Subcutaneous abdominal adipose tissue (tissue), 5 donors: ENCODE measurements at regions not wholly inside any gene's neighbourhood (a gene's known extent, or its start where the extent isn't known, plus 50 kb on each side); places are given as distances from the start of the nearest gene placed in this dataset.

Experiments used
- H3K27ac ChIP-seq: one replicate; pipeline ENCODE4 v1.7.0; 2013; ENCODE audit warnings: low read depth, mild to moderate bottlenecking, inconsistent platforms, low read length, moderate library complexity
- H3K27me3 ChIP-seq, 5 donors: one replicate each; pipeline ENCODE4 v1.7.0; 2013; ENCODE audit warnings: low read length in 5 of 5, inconsistent platforms in 1 of 5; ENCODE audit not compliant: control insufficient read depth in 5 of 5, insufficient read depth in 4 of 5
- H3K36me3 ChIP-seq, 5 donors: one replicate each; pipeline ENCODE4 v1.7.0; 2013; ENCODE audit warnings: low read length in 5 of 5; ENCODE audit not compliant: control insufficient read depth in 5 of 5, insufficient read depth in 5 of 5
- H3K4me1 ChIP-seq, 5 donors: one replicate each; pipeline ENCODE4 v1.7.0; 2013; ENCODE audit warnings: low read length in 5 of 5, mild to moderate bottlenecking in 3 of 5, moderate library complexity in 1 of 5; ENCODE audit not compliant: control insufficient read depth in 5 of 5, insufficient read depth in 5 of 5
- H3K4me3 ChIP-seq, 5 donors: one replicate each; pipeline ENCODE4 v1.7.0; 2013; ENCODE audit warnings: low read length in 5 of 5, low read depth in 1 of 5
- H3K9ac ChIP-seq, 5 donors: one replicate each; pipeline ENCODE4 v1.7.0; 2013; ENCODE audit warnings: low read length in 5 of 5, mild to moderate bottlenecking in 4 of 5, moderate library complexity in 3 of 5
- H3K9me3 ChIP-seq, 5 donors: one replicate each; pipeline ENCODE4 v1.7.0; 2013; ENCODE audit warnings: low read length in 5 of 5; ENCODE audit not compliant: control insufficient read depth in 5 of 5
- donor health status: healthy.
- donor health status: healthy.
- donor health status: healthy.
- donor health status: healthy.
- donor health status: healthy.

DNA sequence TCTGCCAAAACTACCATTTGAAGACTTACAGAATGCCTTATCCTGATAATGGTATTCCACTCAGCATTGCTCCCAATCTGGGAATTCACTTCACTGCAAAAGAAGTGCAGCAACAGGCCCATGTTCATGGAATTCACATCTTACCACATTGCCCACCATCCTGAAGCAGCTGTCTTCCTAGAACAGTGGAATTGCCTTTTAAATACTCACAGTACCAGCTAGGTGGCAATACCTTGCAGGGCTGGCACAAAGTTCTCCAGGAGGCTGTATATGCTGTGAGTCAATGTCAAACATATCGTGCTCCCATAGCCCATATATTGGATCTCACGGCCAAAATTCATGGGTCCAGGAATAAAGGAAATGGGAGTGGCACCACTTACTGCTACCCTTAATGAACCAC is 83.8 kb upstream of the PLEKHG7 start:
- no peaks in the 10 kb centered on the region for H3K9me3 ChIP-seq
- H3K4me1 ChIP-seq, result peaks cover 0 to 30% (median 19%) of the 10 kb centered on the region in 5 donors
- no peak overlapping the region for H3K9ac ChIP-seq
- no peak overlapping the region for H3K27ac ChIP-seq
- no peak overlapping the region for H3K4me3 ChIP-seq
- no peaks in the 10 kb centered on the region for H3K36me3 ChIP-seq
- no peaks in the 10 kb centered on the region for H3K27me3 ChIP-seq

- H3K27ac ChIP-seq, result peak overlapping the region; percentile 31
- H3K9ac ChIP-seq, result no peak overlapping the region
- peaks cover 0 to 30% (median 18%) of the 10 kb centered on the region in 5 donors for H3K4me1 ChIP-seq
- no peak overlapping the region for H3K4me3 ChIP-seq
- no peaks in the 10 kb centered on the region for H3K36me3 ChIP-seq
- no peaks in the 10 kb centered on the region for H3K27me3 ChIP-seq
- H3K9me3 ChIP-seq, result no peaks in the 10 kb centered on the region
These were observed 87.1 kb upstream of the PLEKHG7 start for GRCh38 chr12:92615703-92616102.

DNA sequence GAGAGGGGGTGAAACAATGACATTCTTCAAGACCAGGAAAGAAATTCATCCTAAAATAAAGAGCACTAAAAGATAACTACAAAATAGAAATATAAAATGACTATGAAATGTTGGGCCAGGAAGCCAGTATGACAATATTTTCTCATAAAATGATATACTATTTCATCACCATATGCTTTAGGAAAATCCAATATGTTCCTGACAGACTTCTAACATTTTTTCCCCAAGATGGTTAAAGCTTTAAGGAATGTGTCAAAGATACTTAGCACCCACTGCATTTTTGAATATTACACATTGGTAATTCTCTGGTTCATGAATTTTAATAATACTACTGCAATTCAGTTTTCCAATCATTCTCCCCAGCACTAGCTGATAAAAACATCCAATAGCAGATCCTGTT is 87.7 kb upstream of the PLEKHG7 start:
- H3K4me3 ChIP-seq, result no peak overlapping the region
- H3K9ac ChIP-seq, result peak overlapping the region in 1 of 5 donors; percentile 64
- H3K27ac ChIP-seq, result peak overlapping the region; percentile 60
- H3K27me3 ChIP-seq, result no peaks in the 10 kb centered on the region
- H3K36me3 ChIP-seq, result no peaks in the 10 kb centered on the region
- peaks cover 0 to 27% (median 12%) of the 10 kb centered on the region in 5 donors for H3K4me1 ChIP-seq
- H3K9me3 ChIP-seq, result no peaks in the 10 kb centered on the region

GRCh38 chr12:92614502-92614901 is 88.3 kb upstream of the PLEKHG7 start:
- Histone ChIP-seq H3K4me3 (no peak overlapping the region), H3K9me3 (no peaks in the 10 kb centered on the region), H3K4me1 (peaks cover 0 to 22% (median 6%) of the 10 kb centered on the region in 5 donors), H3K27me3 (no peaks in the 10 kb centered on the region), H3K27ac (peak overlapping the region; percentile 60), H3K9ac (peak overlapping the region in 1 of 5 donors; percentile 64), H3K36me3 (no peaks in the 10 kb centered on the region)

DNA sequence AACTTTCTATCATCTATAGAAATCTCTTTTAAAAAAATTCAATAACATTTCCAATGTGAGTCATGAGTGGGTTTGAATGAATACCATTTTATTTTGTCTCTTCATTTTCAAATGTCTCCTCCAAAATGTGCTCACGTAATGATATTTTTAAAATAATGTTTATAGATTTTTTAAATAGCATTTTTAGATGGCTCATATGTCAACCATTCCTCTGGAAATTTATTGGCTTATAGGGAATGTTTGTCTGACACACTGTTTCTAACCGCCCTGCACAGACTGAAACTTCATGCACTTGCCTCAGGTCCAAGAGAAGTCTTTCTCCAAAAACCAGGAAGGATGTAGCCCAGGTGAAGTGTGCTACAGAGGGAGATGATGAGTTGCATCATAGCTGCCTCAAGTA is 88.8 kb upstream of the PLEKHG7 start:
- no peaks in the 10 kb centered on the region for H3K9me3 ChIP-seq
- no peak overlapping the region for H3K27ac ChIP-seq
- H3K9ac ChIP-seq, result no peak overlapping the region

DNA sequence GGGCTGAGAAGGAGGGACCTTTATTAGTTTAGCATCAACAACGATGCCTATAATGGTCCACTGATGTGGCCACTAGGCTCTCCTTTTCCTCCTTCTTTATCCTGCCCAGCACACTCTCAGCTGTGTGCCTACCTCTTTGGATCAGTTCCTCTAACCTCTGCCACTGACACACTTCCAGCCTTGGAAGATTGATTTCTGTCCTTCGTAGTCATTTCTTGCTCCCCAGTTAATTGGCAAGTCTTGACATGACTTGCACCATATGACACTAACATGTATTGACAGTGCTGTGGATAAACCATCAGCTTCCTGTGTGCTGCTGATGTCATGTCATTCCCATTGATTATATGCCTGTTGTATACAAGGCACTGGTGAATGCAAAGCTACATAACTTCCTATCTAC is 90.2 kb upstream of the PLEKHG7 start:
- no peak overlapping the region for H3K9ac ChIP-seq
- no peaks in the 10 kb centered on the region for H3K9me3 ChIP-seq
- H3K4me3 ChIP-seq, result no peak overlapping the region

More for the DNA sequence above, 88.8 kb upstream of the PLEKHG7 start:
- Histone ChIP-seq H3K4me1 (peaks cover 0 to 22% (median 2%) of the 10 kb centered on the region in 5 donors), H3K36me3 (no peaks in the 10 kb centered on the region), H3K4me3 (no peak overlapping the region), H3K27me3 (no peaks in the 10 kb centered on the region)

GRCh38 chr12:92608151-92609091 is 94.4 kb upstream of the PLEKHG7 start:
- Histone ChIP-seq H3K4me1 (peaks cover 0 to 32% (median 18%) of the 10 kb centered on the region in 5 donors), H3K9me3 (no peaks in the 10 kb centered on the region), H3K27me3 (no peaks in the 10 kb centered on the region), H3K9ac (peak overlapping the region in 2 of 5 donors; percentile 44 to 70), H3K36me3 (no peaks in the 10 kb centered on the region), H3K27ac (peak overlapping the region; percentile 89), H3K4me3 (peak overlapping the region in 1 of 5 donors; percentile 3)

More for the DNA sequence above, 90.2 kb upstream of the PLEKHG7 start:
- Histone ChIP-seq H3K4me1 (peaks cover 0 to 33% (median 9%) of the 10 kb centered on the region in 5 donors), H3K27me3 (no peaks in the 10 kb centered on the region), H3K36me3 (no peaks in the 10 kb centered on the region), H3K27ac (peak overlapping the region; percentile 2)

- Histone ChIP-seq H3K36me3 (no peaks in the 10 kb centered on the region), H3K4me3 (no peak overlapping the region), H3K27me3 (no peaks in the 10 kb centered on the region), H3K9me3 (no peaks in the 10 kb centered on the region), H3K9ac (peak overlapping the region in 1 of 5 donors; percentile 22), H3K27ac (peak overlapping the region; percentile 89), H3K4me1 (peaks cover 0 to 32% (median 18%) of the 10 kb centered on the region in 5 donors)
These were observed 95.8 kb upstream of the PLEKHG7 start for GRCh38 chr12:92606956-92607355.

DNA sequence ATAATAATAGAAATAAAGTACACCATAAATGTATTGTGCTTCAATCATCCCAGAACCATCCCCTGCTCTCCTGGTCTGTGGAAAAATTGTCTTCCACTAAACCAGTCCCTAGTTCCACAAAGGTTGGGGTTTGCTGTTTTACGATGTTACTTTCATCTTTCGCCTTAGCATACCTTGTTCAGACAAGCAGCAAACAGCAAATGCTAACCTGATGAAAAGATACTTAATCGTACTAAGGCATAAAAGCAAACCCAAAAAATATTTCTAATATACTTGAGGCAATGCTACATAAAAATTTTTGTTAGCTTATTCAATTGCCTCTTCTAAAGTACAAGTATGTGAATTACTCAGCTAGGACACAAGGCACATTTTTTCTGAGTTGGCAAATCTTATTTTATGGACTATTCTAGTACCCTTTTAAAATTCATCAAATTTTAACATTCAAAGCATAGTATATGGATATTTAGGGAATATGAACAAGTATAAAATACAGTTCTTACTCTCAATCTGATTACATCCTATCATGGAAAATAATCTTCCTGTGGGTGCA is 97.1 kb upstream of the PLEKHG7 start:
- Histone ChIP-seq H3K9ac (peak overlapping the region in 1 of 5 donors; percentile 8), H3K4me3 (no peak overlapping the region), H3K36me3 (no peaks in the 10 kb centered on the region), H3K27me3 (no peaks in the 10 kb centered on the region), H3K9me3 (no peaks in the 10 kb centered on the region), H3K4me1 (peaks cover 0 to 34% (median 20%) of the 10 kb centered on the region in 5 donors), H3K27ac (peak overlapping the region; percentile 82)

DNA sequence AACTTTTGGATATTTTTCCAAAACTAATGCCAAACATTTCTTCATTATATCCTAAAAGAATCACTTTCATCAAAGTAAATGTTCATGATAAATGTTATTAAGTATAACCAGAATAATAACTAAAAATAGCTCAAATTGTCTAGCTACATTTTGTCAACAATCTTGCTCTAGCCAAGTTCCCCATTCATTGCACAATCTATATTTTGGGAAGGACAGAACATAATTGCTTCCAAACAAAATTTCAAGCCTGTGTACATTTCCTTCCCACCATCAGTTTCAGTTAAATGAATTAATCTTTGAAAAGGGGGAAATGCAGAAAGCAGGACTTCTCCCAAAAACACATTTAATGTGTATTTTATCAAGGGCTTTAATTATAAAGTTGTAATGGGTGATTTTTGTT is 98.0 kb upstream of the PLEKHG7 start:
- Histone ChIP-seq H3K9me3 (peaks cover 0 to 7% (median 0%) of the 10 kb centered on the region in 5 donors), H3K27me3 (no peaks in the 10 kb centered on the region), H3K9ac (peak overlapping the region in 1 of 5 donors; percentile 51), H3K4me1 (peaks cover 0 to 42% (median 25%) of the 10 kb centered on the region in 5 donors), H3K36me3 (no peaks in the 10 kb centered on the region), H3K27ac (peak overlapping the region; percentile 82), H3K4me3 (no peak overlapping the region)
